DMS 273 treated with DMSO at 0.1 percent for 48 hours (cell line): ENCODE measurements at regions not wholly inside any gene's neighbourhood (a gene's known extent, or its start where the extent isn't known, plus 50 kb on each side); places are given as distances from the start of the nearest gene placed in this dataset.
"Not testable (repeated sequence)": the region's sequence is repeated elsewhere in the genome, so short reads cannot be mapped to it uniquely, and the experiment has no call there.

Source experiments
- DNase-seq: peaks from one replicate; lab custom pipeline; 2025; lab: John Stamatoyannopoulos, UW

- DNase-seq = no peak
Measured at GRCh38 chr6:137709424-137710236, 157.4 kb upstream of the TNFAIP3 start.

- DNase-seq = no peak
Measured at GRCh38 chr6:137711972-137712371, 155.1 kb upstream of the TNFAIP3 start.

- DNase-seq = no peak
Measured at GRCh38 chr6:137712587-137712986, 154.5 kb upstream of the TNFAIP3 start.

GRCh38 chr6:137715589-137716045 is 151.4 kb upstream of the TNFAIP3 start:
- DNase-seq = no peak

GRCh38 chr6:137717074-137718073 is 149.7 kb upstream of the TNFAIP3 start:
- DNase-seq = no peak

GRCh38 chr6:137718903-137719302 is 148.2 kb upstream of the TNFAIP3 start:
- not testable (repeated sequence) for DNase-seq

- DNase-seq = no peak
Measured at GRCh38 chr6:137722749-137723272, 144.2 kb upstream of the TNFAIP3 start.

- DNase-seq = no peak
Measured at GRCh38 chr6:137723273-137724017, 143.6 kb upstream of the TNFAIP3 start.

- no peak for DNase-seq
Measured at GRCh38 chr6:137724018-137724403, 143.0 kb upstream of the TNFAIP3 start.

- no peak for DNase-seq
Measured at GRCh38 chr6:137724495-137725211, 142.4 kb upstream of the TNFAIP3 start.

GRCh38 chr6:137725949-137726348 is 141.1 kb upstream of the TNFAIP3 start:
- DNase-seq = no peak

GRCh38 chr6:137726582-137726981 is 140.5 kb upstream of the TNFAIP3 start:
- DNase-seq = no peak

- DNase-seq = no peak
Measured at GRCh38 chr6:137727216-137727765, 139.8 kb upstream of the TNFAIP3 start.

GRCh38 chr6:137728386-137729349 is 138.4 kb upstream of the TNFAIP3 start:
- no peak for DNase-seq

GRCh38 chr6:137729866-137730629 is 137.0 kb upstream of the TNFAIP3 start:
- no peak for DNase-seq

GRCh38 chr6:137731600-137731959 is 135.5 kb upstream of the TNFAIP3 start:
- no peak for DNase-seq

- DNase-seq = no peak
Measured at GRCh38 chr6:137731960-137732616, 135.0 kb upstream of the TNFAIP3 start.

GRCh38 chr6:137733372-137733771 is 133.7 kb upstream of the TNFAIP3 start:
- DNase-seq = no peak
